Right renal cortex interstitium (tissue), 3 donors: ENCODE measurements at regions not wholly inside any gene's neighbourhood (a gene's known extent, or its start where the extent isn't known, plus 50 kb on each side); places are given as distances from the start of the nearest gene placed in this dataset.

ENCODE experiments used
- DNase-seq, 3 donors: peaks; one replicate each; pipeline ENCODE4 v3.0.0-alpha.2; 2013; ENCODE audit warnings: low read depth in 3 of 3, low spot score in 2 of 3

GRCh38 chr15:29883126-29883525, 60.9 kb upstream of the TJP1 start:
- no peak for DNase-seq

- DNase-seq, result no peak
Observed at GRCh38 chr15:29880886-29881285, 58.6 kb upstream of the TJP1 start.

DNA sequence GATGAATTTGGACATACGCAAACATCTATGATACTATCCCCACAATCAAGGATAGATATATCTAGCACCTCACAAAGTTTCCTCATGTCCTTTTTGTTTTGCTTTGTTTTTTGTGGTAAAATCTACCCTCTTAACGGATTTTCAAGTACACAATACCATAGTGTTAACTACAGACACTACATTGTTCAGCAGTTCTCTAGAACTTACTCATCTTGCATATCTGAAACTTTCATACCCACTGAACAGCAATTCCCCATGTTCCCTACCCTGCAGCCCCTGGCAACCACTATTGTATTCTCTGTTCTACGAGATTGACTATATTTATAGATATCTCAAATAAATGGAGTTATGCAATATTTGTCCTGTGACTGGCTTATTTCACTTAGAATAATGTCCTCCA, 58.1 kb upstream of the TJP1 start:
- DNase-seq, result no peak

GRCh38 chr15:29874977-29875376, 52.7 kb upstream of the TJP1 start:
- no peak for DNase-seq

GRCh38 chr15:29873947-29874411, 51.7 kb upstream of the TJP1 start:
- no peak for DNase-seq

- DNase-seq, result no peak
Observed at GRCh38 chr15:29873264-29873663, 51.0 kb upstream of the TJP1 start.

- no peak for DNase-seq
Observed at GRCh38 chr15:29872716-29873115, 50.4 kb upstream of the TJP1 start.
